HT-29 (cell line): ENCODE measurements at regions not wholly inside any gene's neighbourhood (a gene's known extent, or its start where the extent isn't known, plus 50 kb on each side); places are given as distances from the start of the nearest gene placed in this dataset.

ENCODE experiments used
- DNase-seq: peaks from one replicate; pipeline ENCODE4 v3.0.0-alpha.2; 2015; ENCODE audit warnings: low spot score

DNA sequence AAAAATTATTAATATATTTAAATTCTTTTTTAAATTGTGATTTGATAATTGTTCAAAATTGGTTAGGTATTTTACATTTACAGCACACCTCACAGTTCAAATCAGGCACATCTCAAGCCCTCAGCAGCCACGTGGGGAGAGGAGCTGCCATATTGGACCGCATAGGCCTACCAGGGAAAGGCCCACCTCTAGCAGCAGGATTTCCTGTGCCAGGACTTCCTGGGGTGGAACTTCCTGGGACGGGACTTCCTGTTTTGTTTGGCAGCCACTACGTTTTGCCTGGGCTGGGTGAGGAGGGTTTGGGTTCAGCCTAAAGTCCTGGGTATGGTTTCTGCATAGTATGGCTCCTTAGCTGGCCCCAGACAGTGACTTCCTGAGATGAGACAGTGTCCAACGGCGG lies 298.5 kb upstream of the FOXF1 start:
- no peak for DNase-seq

DNA sequence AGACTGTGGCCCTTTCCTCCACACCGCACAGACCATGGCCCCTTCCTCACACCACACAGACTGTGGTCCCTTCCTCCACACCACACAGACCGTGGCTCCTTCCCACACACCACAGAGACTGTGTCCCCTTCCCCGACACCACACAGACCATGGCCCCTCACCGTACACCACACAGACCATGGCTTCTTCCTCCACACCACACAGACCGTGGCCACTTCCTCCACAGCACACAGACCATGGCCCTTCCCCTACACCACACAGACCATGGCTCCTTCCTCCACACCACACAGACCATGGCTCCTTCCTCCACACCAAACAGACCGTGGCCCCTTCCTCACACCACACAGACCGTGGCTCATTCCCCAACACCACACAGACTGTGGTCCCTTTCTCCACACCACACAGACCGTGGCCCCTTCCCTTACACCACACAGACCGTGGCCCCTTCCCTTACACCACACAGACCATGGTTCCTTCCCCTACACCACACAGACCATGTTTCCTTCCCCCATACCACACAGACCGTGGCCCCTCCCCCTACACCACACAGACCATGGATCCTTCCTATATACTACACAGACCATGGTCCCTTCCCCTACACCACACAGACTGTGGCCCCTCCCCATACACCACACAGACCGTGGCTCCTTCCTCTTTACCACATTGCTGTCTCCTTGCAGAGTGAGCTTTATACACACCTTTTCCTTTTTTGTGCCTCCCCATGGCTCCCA lies 297.5 kb upstream of the FOXF1 start:
- no peak for DNase-seq

DNA sequence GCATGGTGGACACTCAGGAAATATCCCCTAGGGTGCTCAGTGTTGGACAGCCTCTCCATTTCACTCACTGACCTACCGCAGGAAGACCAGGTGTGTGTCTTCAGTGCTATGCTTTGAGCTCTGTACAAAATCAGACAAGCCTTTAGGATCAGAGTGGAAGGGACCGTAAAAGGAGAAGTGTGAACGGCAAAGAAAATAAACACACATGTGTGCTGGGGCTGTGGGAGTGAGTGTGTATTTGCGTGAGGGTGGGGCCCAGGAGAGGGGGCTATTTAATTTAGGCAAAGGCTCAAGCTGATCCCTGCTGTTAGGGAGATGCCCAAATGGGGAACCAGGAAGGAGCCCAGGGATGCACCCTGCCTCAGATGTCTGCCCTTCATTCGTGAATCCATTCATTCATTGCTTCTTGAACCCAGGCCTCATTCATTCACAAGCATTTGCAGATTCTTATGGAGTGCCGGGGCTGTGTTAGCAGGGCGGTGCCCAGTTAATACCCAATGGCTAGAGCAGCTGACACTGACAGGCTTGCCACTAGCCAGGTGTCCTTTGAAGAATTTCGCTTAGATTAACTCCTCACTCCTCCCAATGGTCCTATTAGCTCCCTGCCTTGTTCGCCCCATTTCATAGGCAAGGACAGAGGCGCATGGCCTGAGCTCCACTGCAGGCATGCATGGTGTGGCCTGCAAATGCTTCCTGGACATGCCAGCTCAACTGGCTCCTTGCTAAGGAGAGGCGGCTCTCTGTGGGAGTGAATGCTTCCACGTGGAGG lies 296.7 kb upstream of the FOXF1 start:
- DNase-seq, result no peak

DNA sequence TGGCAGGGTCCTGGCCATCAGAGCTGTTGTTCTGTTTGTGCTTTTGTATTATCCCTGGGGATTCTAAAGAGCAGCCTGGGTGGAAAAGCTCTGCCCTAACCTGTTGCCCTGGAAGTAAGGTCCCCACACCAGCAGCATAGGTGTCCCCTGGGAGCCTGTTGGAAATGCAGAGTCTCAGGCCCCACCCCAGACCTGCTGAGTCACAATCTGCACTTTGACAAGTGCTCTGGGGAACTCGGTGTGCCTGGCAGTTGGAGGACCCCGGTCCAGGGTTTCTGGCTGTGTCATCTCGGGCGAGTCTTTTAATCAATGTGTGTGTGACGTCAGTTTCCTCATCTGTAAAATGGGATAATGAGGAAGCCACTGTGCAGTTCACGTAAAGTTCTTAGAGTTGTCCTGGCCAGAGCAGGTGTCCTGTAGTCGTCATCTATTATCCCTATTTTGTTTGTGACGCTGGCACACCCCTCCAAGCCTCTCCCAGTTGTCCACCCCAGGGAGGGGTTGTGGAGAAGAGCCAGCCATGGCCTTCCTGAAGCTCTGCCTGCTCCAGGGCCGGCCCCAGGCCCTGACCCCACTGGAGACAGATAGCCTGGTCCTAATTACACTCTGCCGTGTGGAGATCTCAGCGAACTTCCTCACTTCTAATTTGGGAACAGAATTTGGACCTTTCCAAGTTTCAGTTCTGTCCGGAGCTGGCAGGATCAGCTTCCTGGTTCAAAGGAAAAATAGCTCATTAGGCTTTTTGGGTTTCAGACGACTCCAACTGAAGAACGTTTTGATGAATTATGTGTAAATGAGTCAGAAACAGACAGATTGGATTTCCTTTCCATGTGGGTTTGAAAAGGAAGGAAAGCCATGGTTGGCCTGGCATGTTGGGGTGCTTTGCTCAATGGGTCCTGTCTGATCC lies 295.7 kb upstream of the FOXF1 start:
- no peak for DNase-seq

DNA sequence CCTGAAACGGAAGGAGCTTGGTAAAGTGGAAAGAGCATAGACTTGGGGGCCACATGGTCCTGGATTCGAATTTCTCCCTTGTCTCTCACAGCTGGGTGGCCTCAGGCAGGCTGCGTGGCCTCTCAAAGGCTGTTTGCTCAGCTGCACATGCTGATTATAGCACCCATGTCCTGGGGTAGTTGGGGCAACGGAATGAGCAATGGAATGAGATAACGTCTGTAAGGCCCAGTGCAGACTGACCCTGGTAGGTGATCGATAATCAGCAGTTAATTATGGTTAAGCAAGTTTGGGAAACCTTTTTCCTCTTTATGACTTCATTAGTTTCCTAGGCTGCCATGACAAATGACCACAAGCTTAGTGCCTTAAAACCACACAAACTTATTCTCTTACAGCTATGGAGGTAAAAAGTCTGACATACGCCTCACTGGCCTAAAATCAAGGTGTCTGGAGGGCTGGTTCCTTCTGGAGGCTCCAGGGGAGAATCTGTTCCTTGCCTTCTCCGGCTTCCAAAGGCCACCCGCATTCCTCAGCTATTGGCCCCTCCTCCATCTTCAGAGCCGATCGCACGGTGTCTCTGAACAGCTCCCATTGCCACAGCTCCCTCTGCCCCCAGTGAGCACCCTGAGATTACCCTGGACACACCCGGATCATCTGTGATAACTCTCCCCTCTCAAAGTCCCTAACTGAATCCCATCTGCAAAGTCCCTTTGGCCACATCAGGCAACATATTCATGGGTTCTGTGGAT lies 294.9 kb upstream of the FOXF1 start:
- no peak for DNase-seq

DNA sequence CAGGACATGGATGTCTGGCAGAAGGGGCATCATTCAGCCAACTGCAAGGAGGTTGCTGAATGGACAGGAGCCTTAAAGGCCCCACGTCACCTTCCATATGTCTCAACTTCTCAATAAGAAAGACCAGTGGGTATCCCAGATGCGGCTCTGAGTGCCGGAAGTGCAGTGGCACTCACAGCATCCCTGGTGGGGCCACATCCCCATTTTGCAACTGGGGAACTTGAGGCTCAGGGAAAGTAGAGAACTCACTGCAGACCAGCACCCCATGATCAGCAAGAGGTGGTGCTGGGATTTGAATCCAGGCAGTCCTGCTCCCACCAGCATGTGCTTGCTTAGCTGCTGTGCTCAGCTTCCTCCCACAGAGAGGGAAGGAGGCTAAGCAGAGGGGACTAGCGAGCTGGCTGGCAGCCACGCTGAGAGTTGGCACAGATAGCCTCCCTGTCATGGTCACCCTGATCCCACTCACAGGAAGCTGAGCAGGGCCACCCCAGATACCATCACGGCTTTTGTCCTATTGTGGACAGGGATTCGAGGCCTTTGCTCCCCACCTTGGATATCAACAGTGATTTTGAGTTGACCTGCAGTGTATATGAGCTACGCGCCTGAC lies 294.2 kb upstream of the FOXF1 start:
- no peak for DNase-seq

DNA sequence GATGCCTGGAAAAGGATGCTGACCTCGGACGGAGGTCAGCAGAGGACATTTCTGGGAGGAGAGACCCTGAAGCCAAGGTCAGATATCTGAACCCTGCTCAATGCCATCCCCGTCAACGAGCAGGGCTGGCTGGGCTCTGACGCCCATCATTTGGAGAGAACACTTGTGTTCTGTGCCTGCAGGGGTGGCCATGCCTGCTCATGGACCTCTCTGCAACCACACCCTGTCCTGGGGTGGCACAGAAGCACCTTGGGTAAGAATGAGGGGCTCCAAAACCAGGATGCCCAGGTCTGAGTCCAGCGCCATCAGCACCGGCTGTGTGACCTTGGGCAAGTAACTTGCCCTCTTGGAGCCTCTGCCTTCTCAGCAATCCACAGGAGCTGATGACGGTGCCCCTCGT lies 293.7 kb upstream of the FOXF1 start:
- DNase-seq, result no peak

DNA sequence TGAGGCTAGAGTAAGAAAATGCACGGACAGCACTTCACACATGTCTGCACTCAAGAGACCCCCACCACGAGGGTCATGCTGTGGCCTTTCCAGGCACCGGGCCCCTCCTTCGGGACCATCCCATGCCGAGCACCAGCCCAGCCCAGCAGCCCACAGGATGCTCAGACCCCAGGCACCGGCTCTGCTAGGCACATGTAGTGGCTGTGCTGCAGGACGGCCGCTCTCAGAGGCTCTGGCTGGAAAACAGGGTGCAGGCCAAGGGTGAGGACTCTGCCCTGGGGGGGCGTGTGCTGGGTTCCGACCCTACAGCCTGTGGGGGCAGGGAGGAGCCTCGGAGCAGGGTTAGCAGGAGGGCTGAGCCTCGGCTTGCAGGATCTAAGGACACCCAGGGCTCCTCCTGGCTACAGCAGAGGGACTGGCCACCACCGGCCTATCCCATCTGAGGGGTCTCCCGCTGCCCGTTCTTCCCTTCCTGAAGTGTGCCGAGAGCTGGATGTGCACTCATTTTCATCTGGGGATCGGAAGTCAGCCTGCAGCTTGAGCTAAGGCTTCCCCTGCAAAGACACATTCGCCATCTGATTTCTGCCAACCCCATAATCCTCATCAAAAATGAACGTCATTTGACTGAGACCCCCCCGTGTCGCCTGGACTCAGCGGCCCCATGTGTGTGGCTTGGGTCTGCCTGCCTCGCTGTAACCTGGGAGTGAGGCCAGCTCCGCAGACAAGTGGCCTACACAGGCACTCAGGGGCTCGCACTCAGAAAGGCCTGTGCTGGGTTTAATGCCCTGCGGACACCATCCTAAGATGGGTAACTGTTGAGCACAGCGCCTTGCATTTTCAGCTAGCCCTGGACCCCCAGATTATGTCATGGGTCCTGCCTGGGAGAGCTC lies 293.1 kb upstream of the FOXF1 start:
- DNase-seq, result no peak

DNA sequence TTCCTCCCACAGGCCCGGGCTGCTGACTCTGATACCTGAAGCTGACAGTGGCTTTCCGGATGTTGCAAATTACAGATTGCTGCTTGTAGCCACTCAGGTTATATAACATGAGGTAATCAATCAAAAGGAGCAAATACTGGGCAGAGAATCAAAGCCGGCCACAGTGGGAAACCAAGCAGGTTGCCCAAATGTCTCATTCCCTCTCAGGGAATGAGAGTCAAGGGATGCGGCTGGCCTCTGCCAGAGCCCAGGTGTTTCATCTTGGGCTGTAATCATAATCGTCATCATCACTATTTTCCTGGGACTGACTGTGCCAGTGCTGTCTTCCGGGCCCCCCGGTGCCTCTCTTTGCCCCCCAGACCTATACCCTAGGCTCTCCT lies 292.4 kb upstream of the FOXF1 start:
- no peak for DNase-seq

DNA sequence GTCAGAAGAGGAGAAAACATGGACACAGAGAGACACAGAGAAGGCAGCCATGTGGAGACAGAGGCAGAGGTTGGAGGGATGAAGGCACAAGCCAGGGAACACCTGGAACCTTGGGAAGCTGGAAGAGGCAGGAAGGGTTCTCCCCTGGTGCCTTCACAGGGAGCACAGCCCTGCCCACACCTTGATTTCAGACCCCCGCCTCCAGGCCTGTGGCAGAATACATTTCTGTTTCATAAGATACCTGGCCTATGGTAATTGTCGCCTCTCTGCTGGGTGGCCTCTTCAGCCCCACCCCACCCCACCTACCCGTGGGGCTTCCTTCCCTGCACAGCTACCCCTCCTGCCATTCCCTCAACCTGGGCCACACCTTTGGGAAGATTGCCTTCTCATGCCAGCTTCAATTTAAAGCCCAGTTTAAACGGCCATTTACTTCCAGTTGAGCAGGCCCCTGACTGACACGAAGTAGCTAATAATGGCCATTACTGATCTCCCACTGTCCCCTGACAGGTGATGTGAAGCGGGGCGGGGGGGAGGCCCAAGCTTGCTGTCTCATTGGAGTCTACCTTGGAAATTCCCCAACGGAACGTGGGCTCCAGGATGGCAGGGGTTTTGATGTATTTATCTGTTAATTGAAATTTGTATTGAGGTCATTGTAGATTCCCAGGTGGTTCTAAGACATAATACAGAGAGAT lies 291.7 kb upstream of the FOXF1 start:
- DNase-seq, result no peak

DNA sequence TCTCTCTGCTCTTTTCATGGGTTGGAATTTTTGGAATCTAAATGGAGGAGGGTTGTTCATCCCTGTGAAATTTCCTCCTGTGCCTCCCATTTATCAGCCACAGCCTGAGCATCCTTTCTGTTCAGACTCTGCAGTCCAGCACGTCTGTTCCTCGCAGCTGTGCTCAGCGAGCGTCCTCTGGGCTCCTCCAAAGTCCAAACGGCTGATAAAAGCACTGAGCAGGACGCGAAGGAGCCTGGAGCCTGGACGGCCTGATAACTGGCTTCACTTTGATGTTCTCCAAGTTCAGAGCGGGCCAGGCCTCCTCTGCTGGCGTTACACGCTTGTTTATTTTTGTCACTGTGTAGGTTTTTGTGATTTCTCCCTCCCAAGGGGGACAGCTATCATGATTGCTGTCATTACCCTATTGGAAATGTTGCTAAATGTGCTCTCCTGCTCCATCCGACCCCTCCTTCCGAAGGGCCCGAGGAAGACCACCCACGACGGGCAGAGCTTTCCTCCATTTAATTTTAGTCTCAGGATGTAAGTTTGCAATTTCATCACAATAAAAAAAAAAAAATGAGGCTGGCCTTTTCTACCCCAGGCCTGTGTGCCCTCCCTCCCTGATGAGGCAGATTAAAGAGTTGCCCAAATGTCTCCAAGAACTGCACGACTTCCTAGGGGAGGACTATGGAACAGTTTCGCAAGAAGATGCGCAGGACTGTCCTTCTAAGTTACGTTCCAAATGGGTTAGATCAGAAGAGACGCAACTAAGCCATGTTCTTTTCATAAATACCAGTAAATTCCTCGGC lies 290.5 kb upstream of the FOXF1 start:
- DNase-seq, result no peak

DNA sequence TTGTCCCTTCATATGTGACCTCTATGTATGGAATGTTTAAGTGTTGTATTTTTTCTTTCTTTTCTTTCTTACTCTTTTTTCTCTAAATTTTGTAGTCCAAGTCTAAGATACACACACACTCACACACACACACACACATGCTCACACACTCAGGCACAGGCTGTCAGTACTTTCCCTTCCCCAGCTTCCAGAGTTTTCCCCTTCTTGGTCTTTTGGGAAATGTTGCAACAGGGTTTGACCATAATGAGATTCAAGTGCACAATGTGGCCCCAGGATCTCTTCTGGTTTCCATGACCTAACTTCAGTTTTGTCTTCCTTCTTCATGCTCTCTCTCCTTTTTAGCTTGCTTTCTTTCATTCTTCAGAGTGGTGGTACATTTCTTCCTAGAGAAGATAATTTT lies 289.8 kb upstream of the FOXF1 start:
- DNase-seq, result no peak

DNA sequence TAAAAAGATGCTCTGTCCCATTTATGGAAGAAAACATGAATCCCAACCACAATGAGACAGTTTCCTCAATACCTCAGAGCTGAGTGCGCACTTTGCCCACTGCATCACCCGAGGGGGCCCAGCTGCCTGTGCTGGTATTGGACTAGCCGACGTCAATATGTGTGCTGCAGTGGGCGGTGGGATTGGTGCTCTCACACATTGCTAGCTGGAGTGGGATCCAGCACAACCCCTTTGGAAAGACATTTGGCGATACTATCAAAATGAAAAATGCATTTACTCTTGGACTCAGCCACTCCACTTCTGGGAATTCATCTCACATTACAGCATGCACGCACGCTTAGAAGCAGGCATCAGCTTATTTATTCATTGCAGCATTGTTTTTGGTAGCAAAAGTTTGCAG lies 289.2 kb upstream of the FOXF1 start:
- DNase-seq, result no peak

DNA sequence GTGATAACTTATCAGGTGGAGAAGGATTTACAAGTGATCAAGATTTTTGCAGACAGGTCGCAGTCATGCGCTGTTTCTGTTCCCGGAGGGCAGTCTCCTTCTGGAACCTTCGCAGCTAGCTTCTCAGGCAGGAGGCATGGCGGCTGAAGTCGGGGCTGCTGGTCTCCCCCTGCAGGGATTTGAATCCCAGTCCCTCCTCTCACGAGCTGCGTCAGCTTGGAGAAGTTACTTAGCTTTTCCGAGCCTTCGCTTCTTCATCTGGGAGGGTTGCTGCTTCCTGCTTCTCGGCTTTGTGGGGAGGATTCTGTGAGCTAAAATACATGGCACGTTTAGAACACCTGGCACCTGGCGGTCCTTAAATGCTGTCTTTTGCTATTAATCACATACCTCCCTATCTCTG lies 287.8 kb upstream of the FOXF1 start:
- no peak for DNase-seq

DNA sequence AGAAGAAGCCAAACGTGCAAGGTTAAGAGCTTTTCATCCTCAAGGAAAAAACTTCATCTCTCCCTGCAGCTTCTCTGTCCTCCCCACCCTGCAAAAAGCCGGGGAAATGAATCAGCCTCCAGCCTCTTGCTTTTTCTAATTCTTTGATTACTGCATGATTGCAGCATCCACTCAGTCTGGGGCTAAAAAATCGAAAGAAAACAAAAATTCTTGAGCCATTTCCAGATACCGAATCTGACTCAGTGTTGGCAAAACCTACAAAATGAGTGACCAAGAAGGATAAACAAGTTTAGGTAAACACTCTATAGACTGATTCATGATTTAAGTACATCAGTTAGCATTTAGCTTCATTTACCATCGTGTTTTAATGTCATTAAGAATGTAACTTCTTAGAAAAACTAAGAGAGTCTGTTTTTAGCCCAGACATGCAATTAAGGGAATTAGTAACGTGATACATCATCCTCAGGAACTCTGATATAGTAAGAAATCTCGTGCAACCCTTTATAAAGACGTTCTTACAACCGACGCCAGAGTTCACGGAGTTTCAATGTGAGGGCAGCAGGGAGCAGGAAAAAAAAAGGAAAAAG lies 287.3 kb upstream of the FOXF1 start:
- DNase-seq, result no peak

DNA sequence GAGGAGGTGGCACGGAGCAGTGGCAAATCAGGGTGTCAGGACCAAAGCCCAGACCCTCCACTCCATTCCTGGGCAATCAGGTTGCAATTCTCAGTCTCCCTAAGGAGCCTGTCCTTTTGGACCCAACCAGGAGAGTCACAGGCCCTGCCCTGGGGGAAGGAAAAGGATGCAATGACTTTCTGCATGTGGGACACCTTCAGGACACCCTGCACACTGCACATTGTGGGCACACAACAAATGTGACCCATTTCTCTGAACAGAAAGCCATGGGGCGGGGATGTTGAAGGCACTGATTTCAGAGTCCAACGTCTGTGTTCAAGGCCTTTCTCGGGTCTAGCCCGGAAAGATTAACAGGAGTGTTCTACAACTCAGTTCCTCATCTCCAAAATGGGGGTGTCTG lies 286.2 kb upstream of the FOXF1 start:
- DNase-seq, result no peak

DNA sequence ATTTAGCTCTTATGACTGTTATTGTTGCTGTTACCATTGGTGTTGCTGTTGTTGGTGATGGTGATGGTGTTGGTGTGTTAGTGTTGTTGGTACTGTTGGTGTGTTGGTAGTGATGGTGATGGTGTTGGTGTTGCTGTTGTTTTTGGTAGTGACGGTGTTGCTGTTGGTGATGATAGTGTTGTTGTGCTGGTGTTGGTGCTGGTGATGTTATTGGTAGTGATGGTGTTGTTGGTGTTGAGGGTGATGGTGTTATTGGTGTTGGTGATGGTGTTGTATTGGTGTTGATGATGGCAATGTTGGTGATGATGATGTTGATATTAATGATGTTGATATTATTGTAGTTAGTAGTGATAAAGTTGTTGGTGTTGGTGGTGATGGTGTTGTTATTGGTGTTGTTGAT lies 285.7 kb upstream of the FOXF1 start:
- no peak for DNase-seq

DNA sequence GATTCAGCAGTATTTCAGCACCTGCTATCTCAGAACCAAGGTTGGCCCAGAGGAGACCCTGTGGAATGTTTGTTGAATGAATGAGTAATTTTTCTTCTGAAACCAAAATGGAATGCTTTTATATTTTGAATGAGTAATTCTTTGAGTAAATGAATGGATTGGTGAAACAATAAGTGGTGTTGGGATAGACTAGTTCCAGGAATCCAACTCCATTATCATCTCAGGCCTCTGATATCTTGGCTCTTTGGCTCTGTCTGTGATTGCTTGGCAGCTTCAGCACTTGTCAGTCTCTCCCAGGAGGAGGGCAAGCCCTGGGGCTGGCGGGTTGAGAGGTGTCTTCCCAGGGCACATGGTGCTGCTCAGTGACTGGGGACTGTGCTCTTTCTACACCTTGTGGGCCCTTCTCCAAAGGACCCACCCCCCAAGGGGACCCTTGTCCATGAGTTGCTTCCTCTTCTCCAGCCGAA lies 284.4 kb upstream of the FOXF1 start:
- DNase-seq, result no peak
